MM.1S (cell line): ENCODE measurements at regions not wholly inside any gene's neighbourhood (a gene's known extent, or its start where the extent isn't known, plus 50 kb on each side); places are given as distances from the start of the nearest gene placed in this dataset.

Experiments used
- DNase-seq: peaks from one replicate; pipeline ENCODE4 v3.0.0-alpha.2; 2015
- H2AFZ ChIP-seq: fragments of 300-600 bp; sonication (generic); 2 replicates; pipeline ENCODE4 v1.6.0; 2016; ENCODE audit warnings: antibody characterized with exemption, low read length
- H3F3A ChIP-seq: fragments of 300-600 bp; sonication (generic); 2 replicates; pipeline ENCODE4 v1.6.1; 2016; ENCODE audit warnings: mild to moderate bottlenecking, antibody characterized with exemption, low read length, moderate library complexity, mixed read lengths; ENCODE audit not compliant: insufficient read depth
- H3K27ac ChIP-seq: fragments of 300-600 bp; sonication (generic); 2 replicates; pipeline ENCODE4 v1.5.1; 2016; ENCODE audit warnings: mild to moderate bottlenecking, low read length
- H3K27me3 ChIP-seq: fragments of 300-600 bp; sonication (generic); replicated peaks from 2 replicates; pipeline ENCODE4 v1.6.0; 2016; ENCODE audit warnings: low read length; ENCODE audit not compliant: insufficient read depth
- H3K36me3 ChIP-seq: fragments of 300-600 bp; sonication (generic); replicated peaks from 2 replicates; pipeline ENCODE4 v1.6.1; 2016; ENCODE audit warnings: mild to moderate bottlenecking, low read length, mixed read lengths; ENCODE audit not compliant: insufficient read depth
- H3K4me1 ChIP-seq: fragments of 300-600 bp; sonication (generic); 2 replicates; pipeline ENCODE4 v1.6.1; 2016; ENCODE audit warnings: low read length, mixed read lengths
- H3K4me2 ChIP-seq: fragments of 300-600 bp; sonication (generic); 2 replicates; pipeline ENCODE4 v1.6.0; 2016; ENCODE audit warnings: low read depth, low read length
- H3K4me3 ChIP-seq: fragments of 300-600 bp; sonication (generic); 2 replicates; pipeline ENCODE4 v1.5.1; 2016; ENCODE audit warnings: low read length, mixed read lengths
- H3K79me2 ChIP-seq: fragments of 300-600 bp; sonication (generic); 2 replicates; pipeline ENCODE4 v1.6.1; 2016; ENCODE audit warnings: mixed run types, low read length, mixed read lengths
- H3K9ac ChIP-seq: fragments of 300-600 bp; sonication (generic); 2 replicates; pipeline ENCODE4 v1.6.1; 2016; ENCODE audit warnings: low read length, mixed read lengths
- H3K9me2 ChIP-seq: fragments of 300-600 bp; sonication (generic); replicated peaks from 2 replicates; pipeline ENCODE4 v1.6.1; 2016; ENCODE audit warnings: mild to moderate bottlenecking, low read length, mixed read lengths; ENCODE audit not compliant: insufficient read depth
- H3K9me3 ChIP-seq: fragments of 300-600 bp; sonication (generic); replicated peaks from 2 replicates; pipeline ENCODE4 v1.6.1; 2016; ENCODE audit warnings: mild to moderate bottlenecking, low read length, mixed read lengths; ENCODE audit not compliant: insufficient read depth
- H4K20me1 ChIP-seq: fragments of 300-600 bp; sonication (generic); 2 replicates; pipeline ENCODE4 v1.6.1; 2016; ENCODE audit warnings: mild to moderate bottlenecking, low read length, moderate library complexity, mixed read lengths; ENCODE audit not compliant: insufficient read depth
- EZH2 ChIP-seq: fragments of 300-600 bp; sonication (generic); optimal IDR thresholded peaks from 2 replicates; pipeline ENCODE3; 2017; ENCODE audit warnings: low read depth, mild to moderate bottlenecking, antibody characterized with exemption, low read length, mixed read lengths
- EZH2phosphoT487 ChIP-seq: fragments of 300-600 bp; sonication (generic); IDR thresholded peaks from 2 replicates; pipeline ENCODE4 v1.6.1; 2018; ENCODE audit warnings: antibody characterized with exemption, low read length
- TF ChIP-seq, protein P1 (sequence below): fragments of 300-600 bp; sonication (generic); IDR thresholded peaks from 2 replicates; pipeline ENCODE4 v1.5.1; 2016; ENCODE audit warnings: antibody characterized with exemption, low read length, mixed read lengths

GRCh38 chr4:35447474-35447873 is 796.8 kb downstream of the ARAP2 start:
- Histone ChIP-seq H4K20me1 (no peaks in the 10 kb centered on the region), H3K4me3 (no peak overlapping the region), H3K4me2 (no peak overlapping the region), H3K36me3 (no peaks in the 10 kb centered on the region), H3K27me3 (no peaks in the 10 kb centered on the region), H3K4me1 (no peaks in the 10 kb centered on the region), H2AFZ (no peak overlapping the region), H3F3A (no peaks in the 10 kb centered on the region), H3K9ac (no peak overlapping the region), H3K79me2 (no peaks in the 10 kb centered on the region), H3K9me2 (no peaks in the 10 kb centered on the region), H3K27ac (no peak overlapping the region), H3K9me3 (no peaks in the 10 kb centered on the region)
- TF ChIP-seq, protein P1, sequence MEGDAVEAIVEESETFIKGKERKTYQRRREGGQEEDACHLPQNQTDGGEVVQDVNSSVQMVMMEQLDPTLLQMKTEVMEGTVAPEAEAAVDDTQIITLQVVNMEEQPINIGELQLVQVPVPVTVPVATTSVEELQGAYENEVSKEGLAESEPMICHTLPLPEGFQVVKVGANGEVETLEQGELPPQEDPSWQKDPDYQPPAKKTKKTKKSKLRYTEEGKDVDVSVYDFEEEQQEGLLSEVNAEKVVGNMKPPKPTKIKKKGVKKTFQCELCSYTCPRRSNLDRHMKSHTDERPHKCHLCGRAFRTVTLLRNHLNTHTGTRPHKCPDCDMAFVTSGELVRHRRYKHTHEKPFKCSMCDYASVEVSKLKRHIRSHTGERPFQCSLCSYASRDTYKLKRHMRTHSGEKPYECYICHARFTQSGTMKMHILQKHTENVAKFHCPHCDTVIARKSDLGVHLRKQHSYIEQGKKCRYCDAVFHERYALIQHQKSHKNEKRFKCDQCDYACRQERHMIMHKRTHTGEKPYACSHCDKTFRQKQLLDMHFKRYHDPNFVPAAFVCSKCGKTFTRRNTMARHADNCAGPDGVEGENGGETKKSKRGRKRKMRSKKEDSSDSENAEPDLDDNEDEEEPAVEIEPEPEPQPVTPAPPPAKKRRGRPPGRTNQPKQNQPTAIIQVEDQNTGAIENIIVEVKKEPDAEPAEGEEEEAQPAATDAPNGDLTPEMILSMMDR = no peak
- TF ChIP-seq EZH2phosphoT487 (no peak), EZH2 (no peak)
- no peak for DNase-seq

- TF ChIP-seq, protein P1 = no peak
- no peak for TF ChIP-seq EZH2
- TF ChIP-seq EZH2phosphoT487 = no peak
- H3K9me2 ChIP-seq = no peaks in the 10 kb centered on the region
These were observed 785.3 kb downstream of the ARAP2 start for GRCh38 chr4:35459045-35459444.

GRCh38 chr4:35461931-35462659 is 782.2 kb downstream of the ARAP2 start:
- Histone ChIP-seq H3K4me2 (no peak overlapping the region), H3F3A (no peaks in the 10 kb centered on the region), H3K4me1 (no peaks in the 10 kb centered on the region), H4K20me1 (no peaks in the 10 kb centered on the region), H3K4me3 (no peak overlapping the region), H3K27ac (no peak overlapping the region), H3K36me3 (no peaks in the 10 kb centered on the region), H3K9me3 (no peaks in the 10 kb centered on the region), H3K9me2 (no peaks in the 10 kb centered on the region), H2AFZ (no peak overlapping the region), H3K27me3 (no peaks in the 10 kb centered on the region), H3K9ac (no peak overlapping the region), H3K79me2 (no peaks in the 10 kb centered on the region)
- peak; percentile 27 for DNase-seq
- TF ChIP-seq, protein P1 = no peak
- no peak for TF ChIP-seq EZH2
- no peak for TF ChIP-seq EZH2phosphoT487

More at GRCh38 chr4:35459045-35459444, 785.3 kb downstream of the ARAP2 start:
- Histone ChIP-seq H3K79me2 (no peaks in the 10 kb centered on the region), H3K4me3 (no peak overlapping the region), H3K4me1 (no peaks in the 10 kb centered on the region), H4K20me1 (no peaks in the 10 kb centered on the region), H3K4me2 (no peak overlapping the region), H3K36me3 (no peaks in the 10 kb centered on the region), H3K9me3 (no peaks in the 10 kb centered on the region), H3K27me3 (no peaks in the 10 kb centered on the region), H3K27ac (no peak overlapping the region), H3K9ac (no peak overlapping the region), H3F3A (no peaks in the 10 kb centered on the region), H2AFZ (no peak overlapping the region)
- DNase-seq = no peak
